Panc1 (cell line): ENCODE measurements at regions not wholly inside any gene's neighbourhood (a gene's known extent, or its start where the extent isn't known, plus 50 kb on each side); places are given as distances from the start of the nearest gene placed in this dataset.

ENCODE experiments used
- POLR2AphosphoS5 ChIP-seq: IDR thresholded peaks from 2 replicates; pipeline ENCODE4 v1.6.1; 2012; ENCODE audit warnings: mild to moderate bottlenecking, low read depth, low read length, moderate library complexity
- TF ChIP-seq, protein P1 (sequence below): fragments of 450-650 bp; IDR thresholded peaks from 2 replicates; pipeline ENCODE4 v1.5.1; 2017; ENCODE audit warnings: mild to moderate bottlenecking
- TF ChIP-seq, protein P2 (sequence below), 2 experiments: IDR thresholded peaks; 2 replicates each; pipeline ENCODE4 v1.6.1; 2011 to 2012; ENCODE audit warnings: low read depth in 2 of 2, control low read depth in 1 of 2, low read length in 1 of 2, mild to moderate bottlenecking in 1 of 2, moderate library complexity in 1 of 2; ENCODE audit not compliant: insufficient read depth in 1 of 2

GRCh38 chr14:98900798-98901197 lies 371.2 kb downstream of the BCL11B start:
- no peak for TF ChIP-seq POLR2AphosphoS5
- TF ChIP-seq, protein P1, sequence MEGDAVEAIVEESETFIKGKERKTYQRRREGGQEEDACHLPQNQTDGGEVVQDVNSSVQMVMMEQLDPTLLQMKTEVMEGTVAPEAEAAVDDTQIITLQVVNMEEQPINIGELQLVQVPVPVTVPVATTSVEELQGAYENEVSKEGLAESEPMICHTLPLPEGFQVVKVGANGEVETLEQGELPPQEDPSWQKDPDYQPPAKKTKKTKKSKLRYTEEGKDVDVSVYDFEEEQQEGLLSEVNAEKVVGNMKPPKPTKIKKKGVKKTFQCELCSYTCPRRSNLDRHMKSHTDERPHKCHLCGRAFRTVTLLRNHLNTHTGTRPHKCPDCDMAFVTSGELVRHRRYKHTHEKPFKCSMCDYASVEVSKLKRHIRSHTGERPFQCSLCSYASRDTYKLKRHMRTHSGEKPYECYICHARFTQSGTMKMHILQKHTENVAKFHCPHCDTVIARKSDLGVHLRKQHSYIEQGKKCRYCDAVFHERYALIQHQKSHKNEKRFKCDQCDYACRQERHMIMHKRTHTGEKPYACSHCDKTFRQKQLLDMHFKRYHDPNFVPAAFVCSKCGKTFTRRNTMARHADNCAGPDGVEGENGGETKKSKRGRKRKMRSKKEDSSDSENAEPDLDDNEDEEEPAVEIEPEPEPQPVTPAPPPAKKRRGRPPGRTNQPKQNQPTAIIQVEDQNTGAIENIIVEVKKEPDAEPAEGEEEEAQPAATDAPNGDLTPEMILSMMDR, result no peak
- TF ChIP-seq, protein P2, sequence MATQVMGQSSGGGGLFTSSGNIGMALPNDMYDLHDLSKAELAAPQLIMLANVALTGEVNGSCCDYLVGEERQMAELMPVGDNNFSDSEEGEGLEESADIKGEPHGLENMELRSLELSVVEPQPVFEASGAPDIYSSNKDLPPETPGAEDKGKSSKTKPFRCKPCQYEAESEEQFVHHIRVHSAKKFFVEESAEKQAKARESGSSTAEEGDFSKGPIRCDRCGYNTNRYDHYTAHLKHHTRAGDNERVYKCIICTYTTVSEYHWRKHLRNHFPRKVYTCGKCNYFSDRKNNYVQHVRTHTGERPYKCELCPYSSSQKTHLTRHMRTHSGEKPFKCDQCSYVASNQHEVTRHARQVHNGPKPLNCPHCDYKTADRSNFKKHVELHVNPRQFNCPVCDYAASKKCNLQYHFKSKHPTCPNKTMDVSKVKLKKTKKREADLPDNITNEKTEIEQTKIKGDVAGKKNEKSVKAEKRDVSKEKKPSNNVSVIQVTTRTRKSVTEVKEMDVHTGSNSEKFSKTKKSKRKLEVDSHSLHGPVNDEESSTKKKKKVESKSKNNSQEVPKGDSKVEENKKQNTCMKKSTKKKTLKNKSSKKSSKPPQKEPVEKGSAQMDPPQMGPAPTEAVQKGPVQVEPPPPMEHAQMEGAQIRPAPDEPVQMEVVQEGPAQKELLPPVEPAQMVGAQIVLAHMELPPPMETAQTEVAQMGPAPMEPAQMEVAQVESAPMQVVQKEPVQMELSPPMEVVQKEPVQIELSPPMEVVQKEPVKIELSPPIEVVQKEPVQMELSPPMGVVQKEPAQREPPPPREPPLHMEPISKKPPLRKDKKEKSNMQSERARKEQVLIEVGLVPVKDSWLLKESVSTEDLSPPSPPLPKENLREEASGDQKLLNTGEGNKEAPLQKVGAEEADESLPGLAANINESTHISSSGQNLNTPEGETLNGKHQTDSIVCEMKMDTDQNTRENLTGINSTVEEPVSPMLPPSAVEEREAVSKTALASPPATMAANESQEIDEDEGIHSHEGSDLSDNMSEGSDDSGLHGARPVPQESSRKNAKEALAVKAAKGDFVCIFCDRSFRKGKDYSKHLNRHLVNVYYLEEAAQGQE (IDR thresholded peaks at IDR 0.05; ENCODE audit: insufficient read depth in 1 of 2, low read depth in 2 of 2, low read length in 1 of 2), result no peak
